ENCODE measurements at regions not wholly inside any gene's neighbourhood (a gene's known extent, or its start where the extent isn't known, plus 50 kb on each side); places are given as distances from the start of the nearest gene placed in this dataset.

GRCh38 chr2:176832086-176832485, 380.5 kb upstream of the HNRNPA3 start:
- 77 to 84% methylated on average over 6 of the region's 6 CpGs for WGBS, 2 donors
- intact Hi-C loops (cut with DNase I): no loop called here
- Histone ChIP-seq H3K4me1 (no peaks in the 10 kb centered on the region), H3K9me3 (no peaks in the 10 kb centered on the region), H3K27me3 (peaks cover 0 to 3% (median 0%) of the 10 kb centered on the region in 4 donors), H3K36me3 (no peaks in the 10 kb centered on the region), H3K4me3 (no peak overlapping the region), H3K27ac (no peak overlapping the region)
- TF ChIP-seq CTCF (IDR thresholded peaks at IDR 0.05): no peak
- ATAC-seq (no peak), FAIRE-seq (no peak), DNase-seq (no peak)

DNA sequence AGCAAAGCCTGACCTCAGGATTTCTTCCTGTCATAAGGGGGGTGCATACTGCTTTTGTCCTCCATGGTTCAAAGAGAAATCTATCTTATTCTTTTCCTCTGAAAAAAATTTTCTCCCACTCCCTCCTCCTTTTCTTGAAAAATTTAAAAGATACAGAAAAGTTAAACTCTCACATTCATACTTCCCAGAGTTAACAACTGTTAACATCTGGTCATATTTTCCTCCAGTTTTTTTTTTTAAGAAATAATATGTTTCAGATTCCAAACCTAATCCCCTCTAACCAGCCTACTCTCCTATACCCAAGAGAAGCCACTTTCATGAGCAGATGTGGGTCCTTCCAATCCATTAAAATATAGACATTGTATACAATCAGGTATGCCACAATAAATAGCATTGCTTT, 378.9 kb upstream of the HNRNPA3 start:
- Histone ChIP-seq H3K27me3 (no peaks in the 10 kb centered on the region), H3K36me3 (no peaks in the 10 kb centered on the region), H3K4me1 (no peaks in the 10 kb centered on the region), H3K27ac (no peak overlapping the region), H3K4me3 (no peak overlapping the region), H3K9me3 (no peaks in the 10 kb centered on the region)
- ATAC-seq: no peak
- no peak for DNase-seq
- no peak for FAIRE-seq
- intact Hi-C loops (cut with DNase I): no loop called here
- TF ChIP-seq CTCF (IDR thresholded peaks at IDR 0.05): no peak

DNA sequence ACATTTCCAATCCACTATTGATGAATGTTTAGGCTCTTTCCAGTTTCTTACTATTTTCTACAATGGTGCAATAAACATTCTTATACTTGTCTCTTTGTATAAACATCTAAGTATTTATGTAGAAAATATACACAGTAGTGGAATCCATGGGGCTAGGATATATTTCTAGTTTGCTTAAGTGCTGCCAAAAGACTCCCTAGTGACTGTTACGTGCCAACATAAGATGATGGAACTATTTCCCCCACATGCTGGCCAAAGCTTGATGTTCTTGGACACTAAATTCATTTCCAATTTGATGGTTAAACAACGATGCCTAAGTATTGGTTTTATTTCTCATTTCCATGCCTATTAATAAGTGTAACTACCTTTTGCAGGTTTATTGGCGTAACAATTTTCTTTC, 378.4 kb upstream of the HNRNPA3 start:
- no peak for ATAC-seq
- intact Hi-C loops (cut with DNase I): no loop called here
- H3K36me3 ChIP-seq: no peaks in the 10 kb centered on the region
- no peak for DNase-seq
- no peak for FAIRE-seq
- no peak overlapping the region for H3K4me3 ChIP-seq
- H3K27me3 ChIP-seq: no peaks in the 10 kb centered on the region
- no peaks in the 10 kb centered on the region for H3K9me3 ChIP-seq
- 66 to 86% methylated on average over 3 of the region's 3 CpGs for WGBS, 2 donors
- no peak overlapping the region for H3K27ac ChIP-seq
- H3K4me1 ChIP-seq: no peaks in the 10 kb centered on the region
- no peak for TF ChIP-seq CTCF (IDR thresholded peaks at IDR 0.05)

- DNase-seq (no peak), FAIRE-seq (no peak), ATAC-seq (no peak)
- intact Hi-C loops (cut with DNase I): no loop called here
- TF ChIP-seq CTCF (IDR thresholded peaks at IDR 0.05): no peak
- no peak overlapping the region for H3K27ac ChIP-seq
- no peaks in the 10 kb centered on the region for H3K9me3 ChIP-seq
- no peak overlapping the region for H3K4me3 ChIP-seq
- no peaks in the 10 kb centered on the region for H3K4me1 ChIP-seq
- H3K36me3 ChIP-seq: no peaks in the 10 kb centered on the region
- no peaks in the 10 kb centered on the region for H3K27me3 ChIP-seq
These were observed 369.4 kb upstream of the HNRNPA3 start for GRCh38 chr2:176843208-176843607.

- FAIRE-seq (no peak), ATAC-seq (no peak), DNase-seq (no peak)
- no peaks in the 10 kb centered on the region for H3K9me3 ChIP-seq
- H3K4me1 ChIP-seq: no peaks in the 10 kb centered on the region
- H3K27ac ChIP-seq: no peak overlapping the region
- no peaks in the 10 kb centered on the region for H3K36me3 ChIP-seq
- H3K4me3 ChIP-seq: no peak overlapping the region
- H3K27me3 ChIP-seq: no peaks in the 10 kb centered on the region
- no peak for TF ChIP-seq CTCF (IDR thresholded peaks at IDR 0.05)
- 29 to 42% methylated on average over 1 of the region's 1 CpG for WGBS, 2 donors
- intact Hi-C loops (cut with DNase I): no loop called here
These were observed 368.1 kb upstream of the HNRNPA3 start for GRCh38 chr2:176844461-176844860.

Measured in pancreas (tissue), 10 donors.